ENCODE measurements at regions not wholly inside any gene's neighbourhood (a gene's known extent, or its start where the extent isn't known, plus 50 kb on each side); places are given as distances from the start of the nearest gene placed in this dataset.

GRCh38 chr20:62557462-62557861, 81.7 kb upstream of the GATA5 start:
- ChIA-PET CTCF (no interaction called here), POLR2A (no interaction called here)
- no peak for DNase-seq (ENCODE audit: low read depth, low spot score)
- H3K4me3 ChIP-seq (ENCODE audit: low read depth, low read length), result no peak overlapping the region
- TF ChIP-seq CTCF (IDR thresholded peaks at IDR 0.05; ENCODE audit: insufficient read depth, low read length, missing control alignments), result no peak

- no peak overlapping the region for H3K4me3 ChIP-seq (ENCODE audit: low read depth, low read length)
- ChIA-PET CTCF (no interaction called here), POLR2A (no interaction called here)
- TF ChIP-seq CTCF (IDR thresholded peaks at IDR 0.05; ENCODE audit: insufficient read depth, low read length, missing control alignments), result no peak
- no peak for DNase-seq (ENCODE audit: low read depth, low spot score)
Observed at GRCh38 chr20:62557999-62558408, 82.2 kb upstream of the GATA5 start.

- TF ChIP-seq CTCF (IDR thresholded peaks at IDR 0.05; ENCODE audit: insufficient read depth, low read length, missing control alignments), result no peak
- DNase-seq (ENCODE audit: low read depth, low spot score), result no peak
- CTCF ChIA-PET, result no interaction called here
- no peak overlapping the region for H3K4me3 ChIP-seq (ENCODE audit: low read depth, low read length)
- POLR2A ChIA-PET, result no interaction called here
Observed at GRCh38 chr20:62558779-62559178, 83.0 kb upstream of the GATA5 start.

GRCh38 chr20:62560162-62560561, 82.1 kb upstream of the SLCO4A1 start:
- no peak overlapping the region for H3K4me3 ChIP-seq (ENCODE audit: low read depth, low read length)
- CTCF ChIA-PET, result no interaction called here
- no peak for TF ChIP-seq CTCF (IDR thresholded peaks at IDR 0.05; ENCODE audit: insufficient read depth, low read length, missing control alignments)
- POLR2A ChIA-PET, result no interaction called here
- no peak for DNase-seq (ENCODE audit: low read depth, low spot score)

GRCh38 chr20:62561182-62561581, 81.1 kb upstream of the SLCO4A1 start:
- no peak overlapping the region for H3K4me3 ChIP-seq (ENCODE audit: low read depth, low read length)
- CTCF ChIA-PET, result no interaction called here
- DNase-seq (ENCODE audit: low read depth, low spot score), result no peak
- POLR2A ChIA-PET, result no interaction called here
- TF ChIP-seq CTCF (IDR thresholded peaks at IDR 0.05; ENCODE audit: insufficient read depth, low read length, missing control alignments), result no peak

GRCh38 chr20:62561948-62562347, 80.4 kb upstream of the SLCO4A1 start:
- no peak overlapping the region for H3K4me3 ChIP-seq (ENCODE audit: low read depth, low read length)
- DNase-seq (ENCODE audit: low read depth, low spot score), result no peak
- no peak for TF ChIP-seq CTCF (IDR thresholded peaks at IDR 0.05; ENCODE audit: insufficient read depth, low read length, missing control alignments)
- POLR2A ChIA-PET, result no interaction called here
- CTCF ChIA-PET, result interaction anchor here (1.2 kb wide), 1 partner anchor 63 kb away, joined by 4 read pairs; no protein-coding TSS in a partner anchor

All from AG04449 (cell line).